Activated T-helper 2 cell treated with anti-CD3 and anti-CD28 coated beads, Interferon-gamma antibody, Interleukin-2, Interleukin-4, amounts not matched to agents 10 μg/mL and 5 μg/mL and 100 μg/mL, durations not matched to agents 14 hours and 24 hours and 36 hours (primary cell): ENCODE measurements at regions not wholly inside any gene's neighbourhood (a gene's known extent, or its start where the extent isn't known, plus 50 kb on each side); places are given as distances from the start of the nearest gene placed in this dataset.

ENCODE experiments used
- DNase-seq: peaks from one replicate; pipeline ENCODE4 v3.0.0; 2021; ENCODE audit warnings: low spot score
- H3K27ac Mint-ChIP-seq: one replicate; pipeline ENCODE4 v1.8.0; 2021; ENCODE audit warnings: mixed read lengths
- H3K27me3 Mint-ChIP-seq: one replicate; pipeline ENCODE4 v1.8.0; 2021; ENCODE audit warnings: low read depth, mixed read lengths
- H3K36me3 Mint-ChIP-seq: one replicate; pipeline ENCODE4 v1.8.0; 2021; ENCODE audit warnings: low read depth, mixed read lengths
- H3K4me1 Mint-ChIP-seq: one replicate; pipeline ENCODE4 v1.8.0; 2021; ENCODE audit warnings: low read depth, mixed read lengths
- H3K4me3 Mint-ChIP-seq: one replicate; pipeline ENCODE4 v1.8.0; 2021; ENCODE audit warnings: low read depth, mild to moderate bottlenecking, moderate library complexity, mixed read lengths
- H3K9me3 Mint-ChIP-seq: one replicate; pipeline ENCODE4 v1.8.0; 2021; ENCODE audit warnings: mixed read lengths
- intact Hi-C: fragments of 100-400 bp; cut with micrococcal nuclease; formaldehyde crosslinking; loops from one replicate; pipeline ENCODE4 v1.15.1; 2023

DNA sequence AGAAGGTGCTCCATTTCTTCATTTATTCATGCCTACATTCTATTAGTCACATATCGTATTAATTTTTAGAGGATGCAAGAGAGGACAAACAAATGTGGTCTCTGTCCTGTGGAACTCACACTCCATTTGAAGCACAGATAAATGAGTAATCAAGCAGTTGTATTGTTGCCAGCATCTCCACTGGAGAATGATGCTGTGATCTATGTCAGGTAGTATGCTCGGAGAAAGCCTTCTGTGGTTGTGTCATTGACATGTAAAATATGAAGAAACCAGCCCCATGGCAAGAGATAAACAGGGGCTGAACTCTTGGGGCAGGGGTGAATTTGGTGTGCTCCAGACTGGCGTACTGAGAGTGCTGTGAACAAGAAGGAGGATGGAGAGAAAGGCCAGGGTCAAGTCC lies 101.2 kb downstream of the FASLG start:
- intact Hi-C loops, result loop anchor here (5.0 kb wide), 2 partner anchors 57 to 437 kb away; no protein-coding TSS in a partner anchor

GRCh38 chr1:172761581-172762486 lies 102.9 kb downstream of the FASLG start:
- no peak for DNase-seq
- Mint-ChIP-seq H3K4me1 (peaks cover 37% of the 10 kb centered on the region), H3K27ac (no peak overlapping the region), H3K36me3 (no peaks in the 10 kb centered on the region), H3K9me3 (peaks cover 3% of the 10 kb centered on the region), H3K4me3 (no peak overlapping the region), H3K27me3 (peaks cover 40% of the 10 kb centered on the region)
- intact Hi-C loops, result loop anchor here (2.0 to 5.0 kb wide), 3 partner anchors 15 to 435 kb away; no protein-coding TSS in a partner anchor

More for the DNA sequence above, 101.2 kb downstream of the FASLG start:
- Mint-ChIP-seq H3K27ac (no peak overlapping the region), H3K9me3 (peaks cover 3% of the 10 kb centered on the region), H3K36me3 (no peaks in the 10 kb centered on the region), H3K4me3 (no peak overlapping the region), H3K4me1 (peaks cover 43% of the 10 kb centered on the region), H3K27me3 (peaks cover 48% of the 10 kb centered on the region)
- DNase-seq, result no peak

DNA sequence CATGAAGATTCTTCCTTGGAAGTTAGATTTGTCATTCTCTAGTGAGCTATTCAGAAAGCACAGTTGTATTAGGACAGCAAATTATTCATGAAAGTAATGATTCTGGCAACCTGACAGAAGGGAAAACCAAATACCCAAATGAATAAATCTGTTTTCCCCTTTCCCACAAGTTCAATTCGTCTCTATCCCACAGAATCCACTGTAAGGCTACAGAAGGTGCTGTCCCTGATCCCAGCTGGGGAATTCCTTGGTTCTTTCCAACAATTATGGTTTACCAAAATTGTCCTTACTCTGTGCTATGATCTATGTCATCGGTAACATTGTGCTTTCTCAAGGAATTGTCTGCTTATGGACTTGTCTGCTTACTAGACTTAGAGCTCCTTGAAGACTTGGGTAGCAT lies 104.2 kb downstream of the FASLG start:
- intact Hi-C loops, result loop anchor here (2.0 to 5.0 kb wide), 3 partner anchors 16 to 434 kb away; no protein-coding TSS in a partner anchor
- DNase-seq, result no peak
- H3K27ac Mint-ChIP-seq, result no peak overlapping the region
- peaks cover 3% of the 10 kb centered on the region for H3K9me3 Mint-ChIP-seq
- H3K4me3 Mint-ChIP-seq, result no peak overlapping the region
- no peaks in the 10 kb centered on the region for H3K36me3 Mint-ChIP-seq
- peaks cover 33% of the 10 kb centered on the region for H3K4me1 Mint-ChIP-seq
- peaks cover 35% of the 10 kb centered on the region for H3K27me3 Mint-ChIP-seq

GRCh38 chr1:172764378-172764777 lies 105.5 kb downstream of the FASLG start:
- no peaks in the 10 kb centered on the region for H3K36me3 Mint-ChIP-seq
- peaks cover 30% of the 10 kb centered on the region for H3K27me3 Mint-ChIP-seq
- H3K4me1 Mint-ChIP-seq, result peaks cover 31% of the 10 kb centered on the region
- DNase-seq, result no peak
- intact Hi-C loops, result loop anchor here (5.0 kb wide), 2 partner anchors 53 to 433 kb away; no protein-coding TSS in a partner anchor
- no peak overlapping the region for H3K27ac Mint-ChIP-seq
- no peak overlapping the region for H3K4me3 Mint-ChIP-seq
- peaks cover 3% of the 10 kb centered on the region for H3K9me3 Mint-ChIP-seq

DNA sequence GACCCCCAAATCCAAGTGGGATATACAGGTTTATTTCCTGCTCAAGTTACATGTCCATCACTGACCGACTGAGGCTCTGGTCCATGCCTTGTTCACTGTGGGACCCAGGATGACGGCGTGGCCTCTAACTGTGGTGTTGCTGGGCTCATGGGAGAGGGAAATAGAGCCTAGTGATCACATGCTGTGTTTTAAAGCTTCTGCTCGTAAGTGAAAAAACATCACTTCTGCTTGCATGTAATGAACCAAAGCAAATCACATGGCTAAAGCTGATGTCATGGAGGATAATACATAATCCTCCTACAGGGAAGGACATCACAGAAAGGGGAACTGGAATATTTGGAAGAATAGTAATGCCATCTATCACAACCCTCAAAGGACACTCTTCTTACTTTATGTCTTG lies 107.6 kb downstream of the FASLG start:
- Mint-ChIP-seq H3K27me3 (peaks cover 34% of the 10 kb centered on the region), H3K4me3 (no peak overlapping the region), H3K9me3 (peaks cover 3% of the 10 kb centered on the region), H3K4me1 (peaks cover 23% of the 10 kb centered on the region), H3K27ac (no peak overlapping the region), H3K36me3 (no peaks in the 10 kb centered on the region)
- DNase-seq, result no peak
- intact Hi-C loops, result no loop called here

DNA sequence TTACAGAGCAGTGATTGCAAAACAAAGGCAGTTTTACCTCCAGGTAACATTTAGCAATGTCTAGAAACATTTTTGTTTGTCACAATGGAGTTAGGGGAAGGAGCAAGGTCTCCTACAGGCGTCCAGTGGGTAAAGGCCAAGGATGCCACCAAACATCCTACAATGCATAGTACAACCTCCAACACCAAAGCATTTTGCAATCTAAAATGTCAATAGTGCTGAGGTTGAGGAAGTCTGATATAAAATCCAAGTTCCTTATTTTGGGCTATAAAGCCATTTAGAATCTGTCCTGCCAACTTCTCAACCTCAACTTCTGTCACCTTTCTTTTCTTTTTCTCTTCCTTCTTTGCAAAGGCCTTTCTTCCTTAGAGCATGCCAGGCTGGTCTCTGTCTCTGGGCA lies 111.2 kb downstream of the FASLG start:
- H3K27ac Mint-ChIP-seq, result no peak overlapping the region
- no peaks in the 10 kb centered on the region for H3K36me3 Mint-ChIP-seq
- peaks cover 27% of the 10 kb centered on the region for H3K27me3 Mint-ChIP-seq
- H3K4me1 Mint-ChIP-seq, result no peaks in the 10 kb centered on the region
- no peaks in the 10 kb centered on the region for H3K9me3 Mint-ChIP-seq
- intact Hi-C loops, result no loop called here
- no peak for DNase-seq
- no peak overlapping the region for H3K4me3 Mint-ChIP-seq

DNA sequence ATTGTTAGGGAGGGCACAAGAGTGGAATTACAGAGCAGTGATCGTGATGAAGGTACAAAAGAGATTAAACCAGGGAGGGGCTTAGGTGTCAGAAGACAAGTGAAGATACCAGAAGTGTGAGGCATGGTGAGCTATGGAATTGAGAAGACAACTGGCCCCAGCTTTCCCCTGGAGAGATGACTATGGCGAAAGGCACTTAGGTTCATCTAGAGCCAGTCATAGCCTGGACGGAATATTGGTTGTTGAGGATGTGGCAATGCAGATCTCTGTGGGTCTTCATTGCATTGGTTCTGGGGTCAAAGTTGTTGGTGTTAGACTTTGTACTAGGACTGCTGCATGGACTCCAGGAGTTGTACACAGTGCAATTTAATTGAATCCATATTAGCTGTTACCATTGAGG lies 115.7 kb downstream of the FASLG start:
- H3K4me3 Mint-ChIP-seq, result no peak overlapping the region
- no peaks in the 10 kb centered on the region for H3K9me3 Mint-ChIP-seq
- intact Hi-C loops, result no loop called here
- H3K27me3 Mint-ChIP-seq, result peaks cover 32% of the 10 kb centered on the region
- no peak for DNase-seq
- H3K4me1 Mint-ChIP-seq, result peaks cover 13% of the 10 kb centered on the region
- no peaks in the 10 kb centered on the region for H3K36me3 Mint-ChIP-seq
- no peak overlapping the region for H3K27ac Mint-ChIP-seq

- peaks cover 14% of the 10 kb centered on the region for H3K4me1 Mint-ChIP-seq
- no peak overlapping the region for H3K4me3 Mint-ChIP-seq
- H3K9me3 Mint-ChIP-seq, result no peaks in the 10 kb centered on the region
- no peak for DNase-seq
- no peak overlapping the region for H3K27ac Mint-ChIP-seq
- H3K27me3 Mint-ChIP-seq, result peaks cover 29% of the 10 kb centered on the region
- no peaks in the 10 kb centered on the region for H3K36me3 Mint-ChIP-seq
- intact Hi-C loops, result loop anchor here (5.0 kb wide), 1 partner anchor 557 kb away; no protein-coding TSS in a partner anchor
Measured at GRCh38 chr1:172775606-172776005, 116.7 kb downstream of the FASLG start.

DNA sequence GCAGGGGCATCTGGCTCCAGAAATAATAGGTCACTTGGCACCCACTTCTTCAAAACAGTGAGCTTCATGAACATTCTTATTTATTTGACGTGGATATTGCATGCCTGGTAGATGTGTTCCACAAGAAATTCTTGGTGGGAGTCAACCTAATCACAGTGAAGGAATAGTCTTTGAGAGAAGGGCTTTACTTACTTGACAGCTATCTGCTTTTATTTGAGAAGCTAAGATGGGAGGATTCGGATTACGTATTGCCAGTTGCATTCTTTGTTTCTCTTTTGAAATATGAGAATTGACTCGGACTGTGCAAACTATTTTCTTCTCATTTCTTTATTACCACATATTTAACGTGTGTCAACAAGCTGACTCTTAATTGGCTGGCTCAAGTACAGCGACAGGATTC lies 117.2 kb downstream of the FASLG start:
- Mint-ChIP-seq H3K4me3 (no peak overlapping the region), H3K9me3 (no peaks in the 10 kb centered on the region), H3K36me3 (no peaks in the 10 kb centered on the region), H3K27me3 (peaks cover 25% of the 10 kb centered on the region), H3K4me1 (peaks cover 14% of the 10 kb centered on the region), H3K27ac (no peak overlapping the region)
- DNase-seq, result no peak
- intact Hi-C loops, result loop anchor here (5.0 kb wide), 1 partner anchor 556 kb away; no protein-coding TSS in a partner anchor

DNA sequence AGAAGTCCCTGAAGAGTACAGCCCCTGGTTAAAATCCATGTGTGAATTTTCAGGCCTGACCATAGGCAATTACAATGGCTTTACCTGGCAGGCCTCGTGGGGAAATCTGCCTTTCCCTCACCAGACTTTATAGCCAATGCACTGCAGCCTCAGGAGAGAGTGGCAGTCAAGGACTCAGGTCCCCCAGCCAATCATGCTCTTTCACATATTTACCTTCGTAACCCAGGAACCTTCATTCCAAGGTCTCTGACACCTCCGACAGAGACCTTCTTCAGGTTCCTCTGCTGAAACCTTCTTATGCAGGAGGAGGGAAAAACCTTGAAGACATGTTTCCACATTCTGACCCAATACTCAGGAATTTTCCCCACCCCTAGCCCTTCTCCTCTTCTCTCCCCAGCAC lies 118.9 kb downstream of the FASLG start:
- no peak overlapping the region for H3K27ac Mint-ChIP-seq
- H3K4me1 Mint-ChIP-seq, result peaks cover 16% of the 10 kb centered on the region
- H3K9me3 Mint-ChIP-seq, result peaks cover 2% of the 10 kb centered on the region
- H3K36me3 Mint-ChIP-seq, result no peaks in the 10 kb centered on the region
- H3K27me3 Mint-ChIP-seq, result peaks cover 25% of the 10 kb centered on the region
- DNase-seq, result no peak
- no peak overlapping the region for H3K4me3 Mint-ChIP-seq
- intact Hi-C loops, result loop anchor here (1.0 to 5.0 kb wide), 3 partner anchors 31 to 555 kb away; no protein-coding TSS in a partner anchor

- Mint-ChIP-seq H3K27ac (no peak overlapping the region), H3K9me3 (peaks cover 9% of the 10 kb centered on the region), H3K4me1 (peaks cover 16% of the 10 kb centered on the region), H3K36me3 (no peaks in the 10 kb centered on the region), H3K4me3 (no peak overlapping the region), H3K27me3 (peaks cover 31% of the 10 kb centered on the region)
- intact Hi-C loops, result loop anchor here (1.0 to 5.0 kb wide), 5 partner anchors 32 to 554 kb away; no protein-coding TSS in a partner anchor
- DNase-seq, result no peak
Measured at GRCh38 chr1:172778456-172779455, 119.9 kb downstream of the FASLG start.

DNA sequence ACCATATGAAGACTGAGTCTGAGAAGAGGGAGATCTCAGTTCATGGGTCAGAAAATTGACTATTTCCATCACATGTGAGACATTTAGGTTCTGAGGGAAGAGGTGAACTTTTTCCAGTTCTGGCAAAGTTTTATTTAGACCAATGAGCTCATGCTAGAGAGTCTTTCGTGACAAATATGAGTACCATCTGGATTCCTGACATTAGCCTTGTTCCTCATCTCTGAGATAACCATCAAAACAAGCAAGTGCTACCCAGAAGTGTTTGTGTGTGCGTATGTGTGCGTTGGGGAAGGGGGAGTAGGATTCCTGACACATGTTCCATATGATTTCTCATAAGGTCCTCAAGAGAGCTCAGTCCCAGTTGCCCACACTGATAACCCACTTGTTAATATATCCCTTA lies 120.6 kb downstream of the FASLG start:
- intact Hi-C loops, result loop anchor here (1.0 to 5.0 kb wide), 4 partner anchors 33 to 553 kb away; no protein-coding TSS in a partner anchor
- no peaks in the 10 kb centered on the region for H3K36me3 Mint-ChIP-seq
- no peak overlapping the region for H3K4me3 Mint-ChIP-seq
- no peak overlapping the region for H3K27ac Mint-ChIP-seq
- DNase-seq, result no peak
- peaks cover 16% of the 10 kb centered on the region for H3K4me1 Mint-ChIP-seq
- H3K27me3 Mint-ChIP-seq, result peaks cover 36% of the 10 kb centered on the region
- peaks cover 10% of the 10 kb centered on the region for H3K9me3 Mint-ChIP-seq
